GM18508 (cell line): ENCODE measurements at regions not wholly inside any gene's neighbourhood (a gene's known extent, or its start where the extent isn't known, plus 50 kb on each side); places are given as distances from the start of the nearest gene placed in this dataset.
"Not testable (repeated sequence)": the region's sequence is repeated elsewhere in the genome, so short reads cannot be mapped to it uniquely, and the experiment has no call there.

Experiments used
- ATAC-seq: cut with Tn5 transposase; IDR thresholded peaks from one replicate; pipeline ENCODE4 v1.9.1; 2021; ENCODE audit warnings: moderate number of reproducible peaks; ENCODE audit not compliant: insufficient read depth, unreplicated experiment

DNA sequence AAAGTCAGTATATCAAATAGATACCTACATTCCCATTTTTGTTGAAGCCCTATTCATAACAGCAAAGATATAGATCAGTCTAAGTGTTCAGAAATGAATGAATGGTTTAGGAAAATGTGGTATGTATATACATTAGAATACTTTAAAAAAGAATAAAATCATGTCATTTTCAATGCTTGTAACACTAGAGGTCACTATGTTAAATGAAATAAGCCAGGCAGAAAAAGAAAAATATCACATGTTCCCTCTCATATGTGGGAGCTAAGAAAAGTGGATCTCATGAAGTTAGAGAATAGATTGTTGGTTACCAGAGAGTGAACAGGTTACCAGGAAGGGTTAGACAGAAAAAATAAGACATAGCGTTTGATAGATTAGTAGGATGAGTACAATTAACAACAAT is 1111.0 kb upstream of the SLC39A10 start:
- no peak for ATAC-seq

DNA sequence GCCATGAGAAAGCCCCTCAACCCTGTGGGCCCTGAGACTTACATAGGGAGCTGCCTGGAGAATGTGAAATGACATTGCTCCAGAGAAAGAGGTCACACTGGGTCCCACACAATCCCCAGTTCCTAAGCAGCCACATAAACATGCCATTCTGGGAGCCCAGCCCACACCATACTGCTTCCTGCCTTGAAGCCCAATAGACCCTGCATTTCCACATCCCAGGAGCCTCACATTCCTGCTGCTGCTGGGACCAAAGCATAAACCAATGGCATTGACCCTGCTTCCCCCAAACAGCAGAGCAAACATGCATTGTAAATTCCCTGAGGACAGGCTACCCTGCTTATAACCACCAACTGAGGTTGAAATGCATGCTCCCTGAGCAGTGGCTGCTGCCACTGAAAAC is 1117.6 kb upstream of the SLC39A10 start:
- no peak for ATAC-seq

GRCh38 chr2:194526121-194526520 is 1130.9 kb upstream of the SLC39A10 start:
- no peak for ATAC-seq

DNA sequence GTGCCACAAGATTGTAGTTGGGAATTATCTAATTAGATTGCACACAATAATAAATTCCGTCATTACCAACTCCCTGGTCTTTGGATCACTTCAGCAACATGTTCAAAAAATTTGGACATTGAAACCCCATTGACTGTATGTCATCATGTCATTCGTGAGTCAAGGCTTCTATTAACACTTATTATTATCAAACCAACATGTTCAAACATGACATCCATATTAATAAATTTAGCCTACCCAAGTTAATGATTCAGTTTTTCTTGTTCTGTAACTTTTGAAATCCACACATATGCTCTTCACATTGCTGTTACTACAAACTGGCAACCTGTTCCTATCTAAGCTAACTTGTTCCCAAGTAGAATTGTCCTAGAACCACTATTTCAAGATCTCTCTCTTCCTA is 1142.7 kb upstream of the SLC39A10 start:
- ATAC-seq, result no peak

DNA sequence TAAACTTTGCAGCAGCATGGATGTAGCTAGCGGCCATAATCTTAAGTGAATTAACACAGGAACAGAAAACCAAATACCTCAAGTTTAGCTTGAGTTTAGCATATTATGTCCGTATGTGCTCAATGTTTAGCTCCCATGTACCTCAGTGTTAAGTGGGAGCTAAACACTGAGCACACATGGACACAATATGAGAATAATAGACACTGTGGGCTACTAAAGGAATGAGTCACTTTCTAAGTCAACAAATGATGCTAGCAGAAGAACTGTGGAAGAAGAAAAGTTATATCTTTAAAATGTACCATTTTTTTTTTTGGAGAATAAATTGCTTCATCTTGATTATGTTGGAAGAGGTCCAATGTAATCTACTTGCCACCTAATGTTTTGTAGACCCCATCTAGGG is 1146.0 kb upstream of the SLC39A10 start:
- not testable (repeated sequence) for ATAC-seq

DNA sequence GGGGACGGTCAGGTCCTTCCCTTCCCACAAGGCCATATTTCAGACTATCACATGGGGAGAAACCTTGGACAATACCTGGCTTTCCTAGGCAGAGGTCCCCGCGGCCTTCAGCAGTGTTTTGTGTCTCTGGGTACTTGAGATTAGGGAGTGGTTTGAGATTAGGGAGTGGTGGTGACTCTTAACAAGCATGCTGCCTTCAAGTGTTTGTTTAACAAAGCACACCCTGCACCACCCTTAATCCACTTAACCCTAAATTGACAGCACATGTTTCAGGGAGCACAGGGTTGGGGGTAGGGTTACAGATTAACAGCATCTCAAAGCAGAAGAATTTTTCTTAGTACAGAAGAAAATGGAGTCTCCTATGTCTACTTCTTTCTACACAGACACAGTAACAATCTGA is 1152.2 kb upstream of the SLC39A10 start:
- not testable (repeated sequence) for ATAC-seq

GRCh38 chr2:194495046-194495445 is 1162.0 kb upstream of the SLC39A10 start:
- no peak for ATAC-seq

GRCh38 chr2:194494401-194494800 is 1162.6 kb upstream of the SLC39A10 start:
- ATAC-seq, result no peak

DNA sequence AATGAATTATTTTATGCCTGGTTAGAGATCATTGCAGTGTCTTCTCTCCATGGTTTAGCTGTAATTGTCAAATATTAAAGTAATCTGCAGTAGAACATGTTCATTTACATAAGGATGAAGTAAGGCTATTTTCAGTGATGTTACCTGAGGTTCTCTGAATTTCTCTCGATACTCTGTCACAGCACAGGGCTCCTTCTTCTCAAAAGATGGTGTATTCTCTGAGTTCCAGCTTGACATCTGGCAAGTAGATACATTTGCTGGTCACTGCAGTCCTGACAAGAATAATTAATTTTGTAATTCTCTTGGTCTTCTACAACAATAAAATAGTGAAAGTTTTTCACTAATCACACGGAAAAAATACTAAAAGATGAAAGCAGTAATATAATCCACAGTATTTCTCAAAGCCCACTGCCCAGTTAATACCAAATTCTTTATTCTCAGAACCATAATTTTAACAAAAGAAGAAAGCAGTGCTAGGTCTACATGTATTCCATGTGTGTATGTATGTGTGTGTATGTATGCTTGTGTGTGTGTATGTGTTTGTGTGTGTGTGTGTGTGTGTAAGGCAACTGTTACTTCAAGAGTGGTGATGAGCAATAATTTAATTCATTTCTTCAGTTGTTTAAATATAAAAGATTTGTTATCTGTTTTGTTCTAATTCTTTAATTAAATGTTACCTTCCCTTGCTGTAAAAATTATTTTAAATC is 1165.5 kb upstream of the SLC39A10 start:
- no peak for ATAC-seq

- no peak for ATAC-seq
Observed at GRCh38 chr2:194486326-194486725, 1170.7 kb upstream of the SLC39A10 start.

DNA sequence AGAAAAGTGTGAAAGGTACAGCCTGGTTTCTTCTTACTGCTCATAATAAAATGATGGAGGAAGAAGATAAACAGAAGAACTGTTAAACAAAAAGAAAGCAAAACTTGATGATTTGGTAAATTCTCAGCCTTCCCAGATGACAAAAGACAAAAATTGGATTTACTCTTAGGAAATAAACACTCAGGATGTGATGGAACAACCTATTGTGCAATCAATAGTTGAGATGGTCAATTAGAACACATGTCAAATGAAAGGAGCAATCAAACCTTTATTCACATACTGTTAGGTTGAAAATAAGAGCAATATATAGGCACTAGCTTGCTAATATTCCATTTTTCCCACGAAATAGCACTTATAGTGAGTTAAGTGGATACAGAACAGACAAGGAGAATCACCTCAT is 1174.0 kb upstream of the SLC39A10 start:
- ATAC-seq, result no peak

DNA sequence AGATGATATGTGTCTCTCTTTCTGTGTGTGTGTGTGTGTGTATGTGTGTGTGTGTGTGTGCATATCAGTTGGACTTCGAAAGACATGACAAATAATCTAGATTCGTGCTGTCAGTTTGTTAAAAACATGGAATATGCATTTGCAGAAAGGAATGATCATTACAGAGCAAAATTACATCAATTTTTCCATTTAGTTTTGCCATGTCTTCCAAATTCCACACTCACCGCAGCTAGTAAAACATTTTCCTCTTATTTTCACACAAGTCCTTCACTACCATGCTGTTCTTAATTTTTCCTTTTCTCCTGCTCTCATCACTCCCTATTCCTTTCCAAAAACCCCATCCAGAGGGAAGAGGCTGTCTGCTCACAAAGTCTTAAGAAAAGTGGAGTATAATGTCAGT is 1191.4 kb upstream of the SLC39A10 start:
- no peak for ATAC-seq

DNA sequence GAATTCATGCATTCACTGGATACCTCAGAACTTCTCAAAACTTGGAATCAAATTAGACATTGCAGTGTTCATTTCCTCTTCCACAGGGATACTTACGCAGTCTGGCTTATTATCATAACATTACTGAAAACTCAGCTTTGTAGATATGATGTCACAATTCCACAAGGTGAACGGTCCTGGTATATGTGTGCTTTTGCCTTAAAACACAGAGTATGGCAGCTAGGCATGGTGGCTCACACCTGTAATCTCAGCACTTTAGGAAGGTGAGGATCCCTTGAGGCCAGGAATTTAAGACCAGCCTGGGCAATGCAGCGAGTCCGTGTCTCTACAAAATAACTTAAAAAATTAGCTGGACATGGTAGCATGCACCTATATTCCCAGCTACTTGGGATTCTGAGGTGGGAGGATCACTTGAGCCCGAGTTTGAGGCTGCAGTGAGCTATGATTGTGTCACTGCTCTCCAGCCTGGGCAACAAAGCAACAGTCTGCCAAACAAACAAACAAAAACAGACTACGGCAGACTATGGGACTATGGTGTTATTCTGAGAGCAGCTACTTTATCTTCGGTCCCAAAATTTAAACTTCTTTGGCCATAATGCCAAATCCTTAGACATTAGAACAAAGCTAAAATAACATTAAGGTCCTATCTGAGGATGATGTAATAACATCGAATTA is 1191.9 kb upstream of the SLC39A10 start:
- no peak for ATAC-seq

DNA sequence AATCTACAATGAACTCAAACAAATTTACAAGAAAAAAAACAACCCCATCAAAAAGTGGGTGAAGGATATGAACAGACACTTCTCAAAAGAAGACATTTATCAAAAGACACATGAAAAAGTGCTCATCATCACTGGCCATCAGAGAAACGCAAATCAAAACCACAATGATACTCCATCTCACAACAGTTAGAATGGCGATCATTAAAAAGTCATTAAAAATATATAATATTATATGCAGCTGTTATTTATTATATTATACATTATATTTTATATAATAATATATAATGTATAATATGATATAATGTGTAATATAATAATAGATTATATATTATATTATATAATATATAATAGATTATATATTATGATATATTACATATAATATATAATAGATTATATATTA is 1194.1 kb upstream of the SLC39A10 start:
- not testable (repeated sequence) for ATAC-seq

GRCh38 chr2:194455358-194455757 is 1201.7 kb upstream of the SLC39A10 start:
- ATAC-seq, result no peak

DNA sequence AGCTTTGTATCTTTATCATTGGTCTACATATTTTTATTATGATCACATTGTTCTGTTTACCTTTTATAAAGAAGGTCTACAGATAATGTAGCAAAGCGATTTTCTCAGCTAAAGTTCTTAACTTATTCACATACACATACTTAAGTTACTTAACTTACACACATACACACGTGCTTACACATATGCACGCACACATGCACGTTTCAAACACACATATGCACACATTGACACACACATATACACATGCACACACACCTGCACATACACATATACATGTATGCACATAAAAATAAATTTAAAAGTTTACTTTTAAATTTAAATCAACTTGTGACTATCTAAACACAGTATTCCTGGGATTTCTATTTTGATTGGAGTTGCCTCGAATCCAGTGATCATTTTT is 1204.5 kb upstream of the SLC39A10 start:
- no peak for ATAC-seq

DNA sequence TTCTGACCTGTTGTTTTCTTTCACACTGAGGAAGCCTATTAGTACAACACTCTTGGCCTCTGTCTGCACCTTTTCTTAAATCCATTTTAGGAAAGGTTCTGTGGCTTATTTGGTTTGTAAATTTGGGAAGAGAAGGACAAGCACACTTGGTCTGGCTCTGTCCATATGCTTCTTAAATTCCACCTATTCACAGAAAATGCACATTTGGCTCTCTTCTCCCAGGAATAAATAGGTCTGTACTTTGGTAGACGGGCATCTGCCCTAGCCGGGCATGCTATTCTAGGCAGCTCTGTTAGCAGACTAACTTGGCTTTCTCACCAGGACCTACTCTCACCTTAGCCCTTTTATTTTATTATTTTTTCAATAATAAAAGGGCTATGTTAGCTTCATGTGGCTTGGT is 1211.8 kb upstream of the SLC39A10 start:
- ATAC-seq, result no peak

DNA sequence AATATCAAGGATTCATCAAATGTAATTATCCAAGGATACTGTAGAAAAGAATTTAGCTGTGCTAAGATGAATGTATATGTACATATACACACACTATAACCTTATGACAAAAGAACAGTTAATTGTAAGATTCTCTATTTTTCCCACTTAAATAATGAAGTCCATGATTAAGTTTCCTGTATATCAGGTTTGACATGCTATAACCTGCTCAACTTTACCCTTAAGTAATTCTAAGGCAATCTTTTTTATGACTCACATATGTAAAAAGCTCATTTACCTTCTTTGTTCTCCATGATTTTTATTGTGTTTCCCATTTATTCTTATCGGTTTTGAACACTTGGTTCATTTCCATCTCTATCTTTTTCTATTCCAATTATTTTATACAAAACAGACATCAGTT is 1213.1 kb upstream of the SLC39A10 start:
- ATAC-seq, result no peak

- ATAC-seq, result no peak
Observed at GRCh38 chr2:194424683-194425209, 1232.3 kb upstream of the SLC39A10 start.

DNA sequence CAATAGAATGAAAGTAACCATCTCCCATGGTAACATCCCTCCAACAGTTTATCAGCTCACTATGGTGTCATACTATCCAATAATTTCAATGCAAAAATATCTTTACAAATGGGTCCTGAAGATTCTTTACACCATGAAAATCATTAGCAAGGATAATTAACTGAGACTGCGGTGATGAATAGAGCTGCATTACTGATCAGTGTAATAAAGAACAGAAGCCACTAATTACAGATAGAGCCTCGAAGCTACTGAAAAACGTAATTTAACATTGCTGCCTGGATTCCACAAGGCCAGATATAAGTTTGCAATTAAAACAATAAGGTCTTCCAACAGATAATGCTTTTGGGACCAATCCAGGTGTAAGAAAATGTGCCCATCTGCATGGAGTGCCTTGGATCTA is 1245.8 kb upstream of the SLC39A10 start:
- ATAC-seq, result no peak

- ATAC-seq, result no peak
Observed at GRCh38 chr2:194395818-194396217, 1261.2 kb upstream of the SLC39A10 start.

DNA sequence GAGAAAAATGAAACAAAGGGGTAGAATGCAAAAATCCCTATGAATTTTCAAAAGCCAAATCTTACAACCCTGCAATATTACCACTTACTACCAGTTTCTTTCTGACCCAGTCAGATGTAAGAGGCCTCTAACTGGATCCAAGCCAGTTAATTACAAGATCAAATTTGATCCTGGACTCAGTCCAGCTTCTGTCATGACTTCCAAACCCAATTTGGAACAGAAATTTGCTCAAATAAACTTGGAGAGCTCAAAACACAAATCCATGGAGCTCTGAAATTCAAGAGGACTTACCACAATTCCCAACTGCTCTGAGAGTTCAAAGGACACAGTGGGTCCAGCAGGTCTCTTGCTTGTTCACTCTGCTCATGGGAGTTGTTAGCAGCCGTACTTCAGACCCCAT is 1271.7 kb upstream of the SLC39A10 start:
- ATAC-seq, result no peak
